GM19372 (cell line): ENCODE measurements at regions not wholly inside any gene's neighbourhood (a gene's known extent, or its start where the extent isn't known, plus 50 kb on each side); places are given as distances from the start of the nearest gene placed in this dataset.

ENCODE experiments used
- ATAC-seq: cut with Tn5 transposase; IDR thresholded peaks from one replicate; pipeline ENCODE4 v1.9.1; 2021; ENCODE audit warnings: mild to moderate bottlenecking, low read depth, moderate library complexity; ENCODE audit not compliant: unreplicated experiment

DNA sequence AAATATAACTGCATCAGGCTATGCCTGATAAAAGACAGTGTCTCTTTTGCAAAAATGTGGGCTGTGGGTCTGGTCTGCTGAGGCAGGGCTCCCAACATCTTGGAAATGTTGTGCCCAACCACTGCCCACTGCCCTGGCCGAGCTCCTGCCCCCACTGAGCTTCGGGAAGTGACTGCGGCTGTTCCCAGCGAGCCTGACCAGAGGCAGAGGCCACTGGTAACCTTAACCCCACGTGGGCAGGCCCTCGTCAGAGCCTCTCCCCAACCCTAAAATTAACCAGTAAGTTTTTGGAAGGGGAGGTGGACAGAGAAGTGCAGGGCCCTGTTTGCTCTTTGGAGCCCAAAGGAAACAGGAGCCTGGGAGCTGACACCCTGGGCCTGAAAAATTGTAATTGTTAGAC lies 225.9 kb downstream of the MAFB start:
- ATAC-seq = no peak

DNA sequence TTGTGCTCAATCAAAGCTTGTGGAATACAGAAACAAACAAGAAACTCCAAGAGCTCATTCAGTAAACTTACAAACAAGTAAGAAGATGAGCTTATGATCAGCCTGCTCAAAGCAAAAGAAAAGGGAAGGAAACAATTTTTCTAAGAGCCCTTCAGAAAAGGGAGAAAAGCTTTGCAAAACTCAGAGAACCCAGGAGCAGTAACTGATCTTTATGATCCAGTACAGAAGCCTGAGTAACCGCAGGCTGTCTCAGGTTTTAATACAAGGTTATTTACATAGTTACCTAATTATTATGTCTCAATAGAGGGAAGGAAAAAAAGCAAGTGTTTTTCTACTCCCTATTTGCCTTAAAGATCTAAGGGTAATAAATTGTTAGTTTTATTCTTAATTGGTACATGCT lies 226.5 kb downstream of the MAFB start:
- ATAC-seq = no peak

GRCh38 chr20:40459299-40459698 lies 229.7 kb downstream of the MAFB start:
- no peak for ATAC-seq

- no peak for ATAC-seq
Observed at GRCh38 chr20:40457404-40457803, 231.6 kb downstream of the MAFB start.

GRCh38 chr20:40452758-40453157 lies 236.3 kb downstream of the MAFB start:
- no peak for ATAC-seq

- ATAC-seq = no peak
Observed at GRCh38 chr20:40451552-40451951, 237.5 kb downstream of the MAFB start.

GRCh38 chr20:40449974-40450616 lies 238.9 kb downstream of the MAFB start:
- ATAC-seq = no peak

DNA sequence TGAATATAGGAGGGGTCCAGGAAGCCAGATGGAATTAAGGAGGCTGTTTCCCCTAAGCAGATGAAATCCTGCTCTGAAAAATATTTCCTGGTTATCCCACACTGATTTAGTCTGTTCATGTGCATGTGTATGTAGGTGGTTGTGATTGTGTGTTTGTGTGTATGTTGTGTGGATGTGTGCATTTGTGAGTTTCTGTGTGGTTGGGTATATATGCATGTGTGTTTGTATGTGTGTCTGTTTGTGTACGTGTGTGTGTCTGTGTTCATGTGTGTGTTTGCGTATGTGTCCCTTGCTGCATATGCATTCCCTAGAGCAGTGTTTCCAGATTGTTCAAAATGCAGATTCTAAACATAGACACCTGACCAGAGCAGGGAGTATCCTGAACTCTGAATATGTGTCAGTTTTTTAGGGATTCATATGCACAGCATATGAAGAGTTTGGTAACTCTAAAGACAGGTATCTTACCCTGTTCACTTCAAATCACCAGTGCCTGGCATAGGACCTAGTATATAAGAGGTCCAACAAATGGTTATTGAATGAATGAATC lies 239.8 kb downstream of the MAFB start:
- ATAC-seq = no peak

- no peak for ATAC-seq
Observed at GRCh38 chr20:40446888-40447287, 242.1 kb downstream of the MAFB start.

DNA sequence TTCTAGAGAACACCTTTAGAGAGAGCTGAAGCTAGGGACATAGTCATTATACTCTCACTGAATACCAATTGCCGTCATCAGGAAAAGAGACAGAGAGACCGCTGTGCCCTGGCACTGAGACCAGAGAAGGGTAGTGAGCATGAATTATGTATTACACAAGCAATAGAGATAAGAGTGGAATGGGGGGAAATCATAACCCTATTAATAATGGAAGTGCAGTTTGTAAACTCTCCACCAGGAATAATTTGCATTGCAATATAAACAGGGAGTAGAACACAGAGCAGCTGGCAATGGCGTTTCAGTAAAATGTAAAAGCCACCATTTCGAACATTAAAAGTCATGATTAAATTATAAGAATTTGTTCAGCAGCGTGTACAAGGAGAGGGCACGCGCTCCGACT lies 244.5 kb downstream of the MAFB start:
- ATAC-seq = no peak

GRCh38 chr20:40443753-40444152 lies 245.3 kb downstream of the MAFB start:
- ATAC-seq = no peak

DNA sequence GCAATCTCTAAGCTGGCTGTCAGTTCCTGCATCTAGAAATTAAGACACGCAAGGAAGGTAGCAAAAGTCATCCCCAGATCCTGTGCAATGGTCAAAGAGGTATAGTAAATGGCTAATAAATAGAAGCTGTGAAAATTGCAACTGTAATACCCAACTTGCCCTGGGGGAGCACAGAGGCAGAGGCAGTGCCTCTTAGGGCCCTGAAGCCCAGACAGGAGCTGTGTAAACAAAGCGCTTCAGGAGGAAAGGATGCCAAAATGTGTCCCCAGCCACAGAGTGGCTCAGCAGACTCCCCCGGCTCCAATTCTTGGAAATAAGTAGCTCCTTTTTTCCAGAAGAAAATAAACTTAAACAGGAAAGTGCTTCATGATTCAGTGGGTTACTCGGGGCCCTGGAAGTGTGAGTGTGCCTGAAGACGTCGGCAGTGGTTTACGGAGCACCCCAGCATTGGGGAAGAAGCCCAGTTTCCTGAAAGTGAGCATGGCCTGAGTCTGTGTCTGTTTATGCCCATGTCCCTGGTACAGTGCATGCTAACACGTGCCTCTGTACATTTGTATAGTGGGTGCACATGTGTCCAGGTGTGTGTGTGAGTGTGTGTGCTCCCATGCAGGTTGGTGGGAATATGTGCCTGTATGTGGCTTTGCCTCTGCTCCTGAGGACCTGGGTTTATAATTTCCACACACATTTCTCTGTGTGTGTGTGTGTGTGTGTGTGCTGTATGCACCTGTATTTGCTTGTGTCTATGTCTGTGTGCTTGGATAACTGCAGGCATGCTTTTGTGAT lies 246.7 kb downstream of the MAFB start:
- ATAC-seq = no peak

DNA sequence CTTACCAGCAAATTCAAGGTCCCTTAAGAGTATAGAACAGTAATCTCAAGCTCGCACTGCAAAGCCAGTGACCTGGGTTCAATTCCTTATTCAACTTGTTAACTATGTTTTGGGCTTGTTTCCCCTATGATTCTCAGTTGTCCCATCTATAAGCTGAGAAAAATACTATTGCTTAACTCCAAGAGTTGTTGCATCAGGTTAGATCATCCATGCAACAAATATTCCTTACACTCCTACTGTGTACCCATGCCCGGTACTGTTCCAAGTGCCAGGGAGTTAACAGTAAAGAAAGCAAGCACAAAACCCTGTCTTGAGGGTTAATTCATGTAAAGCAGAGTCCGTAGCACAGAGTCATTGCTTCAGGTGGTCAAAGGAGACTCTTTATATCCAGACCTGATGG lies 247.3 kb downstream of the MAFB start:
- no peak for ATAC-seq

DNA sequence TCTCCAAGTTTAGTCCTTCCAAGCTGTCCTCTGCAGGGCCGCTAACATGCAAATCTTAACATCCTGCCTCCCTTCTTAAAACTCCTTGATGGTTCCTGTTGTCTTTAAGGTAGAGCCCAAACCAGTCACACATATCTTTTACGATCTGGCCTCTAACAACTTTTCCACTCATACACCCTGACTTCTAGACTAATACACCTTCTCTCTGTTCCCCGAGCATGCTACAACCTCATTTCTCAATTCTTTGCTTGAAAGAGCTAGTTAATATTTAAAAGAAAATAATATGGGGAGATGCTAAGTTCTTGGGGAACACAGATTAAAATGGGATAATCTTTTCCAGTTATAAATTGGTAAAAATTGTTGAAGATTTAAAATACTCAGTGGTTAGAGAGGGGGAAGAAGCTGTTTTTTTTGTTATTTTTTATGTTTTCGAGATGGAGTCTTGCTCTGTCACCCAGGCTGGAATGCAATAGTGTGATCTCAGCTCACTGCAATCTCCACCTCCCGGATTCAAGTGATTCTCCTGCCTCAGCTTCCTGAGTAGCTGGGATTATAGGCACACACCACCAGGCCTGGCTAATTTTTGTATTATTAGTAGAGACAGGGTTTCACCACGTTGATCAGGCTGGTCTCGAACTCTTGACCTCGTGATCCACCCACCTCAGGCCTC lies 250.7 kb downstream of the MAFB start:
- ATAC-seq = no peak

GRCh38 chr20:40436011-40436410 lies 253.0 kb downstream of the MAFB start:
- ATAC-seq = no peak

- no peak for ATAC-seq
Observed at GRCh38 chr20:40435146-40435895, 253.7 kb downstream of the MAFB start.

DNA sequence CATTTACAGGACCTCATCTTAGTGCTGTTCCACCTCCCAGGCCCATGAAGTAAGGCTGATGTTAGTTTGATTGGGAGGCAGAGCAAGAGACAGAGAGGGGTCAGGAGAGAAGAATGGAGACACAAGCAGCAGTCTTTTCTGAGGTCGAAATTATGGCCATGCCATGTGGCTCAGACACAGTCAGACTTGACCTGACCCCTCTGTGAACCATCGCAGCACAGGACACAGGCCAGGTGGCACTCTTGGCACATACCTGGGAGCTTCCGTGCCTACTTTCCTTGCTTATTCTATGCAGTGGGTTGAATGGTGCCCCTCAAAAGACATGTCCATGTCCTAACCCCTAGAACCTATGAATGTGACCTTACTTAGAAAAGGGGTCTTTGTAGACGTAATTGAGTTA lies 254.9 kb downstream of the MAFB start:
- ATAC-seq = no peak

GRCh38 chr20:40433341-40433861 lies 255.6 kb downstream of the MAFB start:
- ATAC-seq = no peak

GRCh38 chr20:40431611-40432010 lies 257.4 kb downstream of the MAFB start:
- ATAC-seq = no peak

DNA sequence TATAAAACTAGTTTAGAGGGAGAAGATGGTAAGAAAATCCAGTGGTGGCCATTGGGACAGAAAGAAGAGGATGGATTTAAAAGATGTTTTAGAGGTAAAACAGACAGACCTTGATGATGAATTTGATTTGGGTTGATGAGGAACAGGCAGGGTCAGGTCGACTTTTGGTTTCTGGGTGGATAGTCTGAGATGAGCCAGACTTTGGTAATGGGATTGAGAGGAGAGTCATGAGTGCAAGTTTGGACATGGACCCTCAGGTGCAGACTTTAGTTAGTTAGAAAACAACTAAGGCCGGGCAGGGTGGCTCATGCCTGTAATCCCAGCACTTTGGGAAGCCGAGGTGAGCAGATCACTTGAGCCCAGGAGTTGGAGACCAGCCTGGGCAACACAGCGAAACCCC lies 257.9 kb downstream of the MAFB start:
- no peak for ATAC-seq

GRCh38 chr20:40427026-40427425 lies 262.0 kb downstream of the MAFB start:
- ATAC-seq = no peak
